Keratinocyte (primary cell): ENCODE measurements at regions not wholly inside any gene's neighbourhood (a gene's known extent, or its start where the extent isn't known, plus 50 kb on each side); places are given as distances from the start of the nearest gene placed in this dataset.

Source experiments
- DNase-seq: peaks from one replicate; pipeline ENCODE4 v3.0.0-alpha.2; 2011; ENCODE audit warnings: low read depth, missing footprints, low spot score
- FAIRE-seq: peaks from 2 replicates; lab custom pipeline; 2011; peaks lifted over from hg19 to GRCh38; lab: Jason Lieb, UNC
- H2AFZ ChIP-seq: 2 replicates; pipeline ENCODE4 v1.6.0; 2012; ENCODE audit warnings: low read length, control low read depth, inconsistent platforms; ENCODE audit not compliant: control insufficient read depth
- H3K27ac ChIP-seq: 2 replicates; pipeline ENCODE4 v1.5.1; 2011; ENCODE audit warnings: low read length; ENCODE audit not compliant: control insufficient read depth, insufficient read depth
- H3K27me3 ChIP-seq: 3 replicates; pipeline ENCODE4 v1.6.0; 2011; ENCODE audit warnings: low read length; ENCODE audit not compliant: control insufficient read depth, insufficient read depth; ENCODE audit errors: extremely low read depth
- H3K36me3 ChIP-seq, 2 experiments: 2 replicates in 1 of 2; 3 replicates in 1 of 2; pipeline ENCODE4 v1.5.1; 2011; ENCODE audit warnings: low read length in 2 of 2, mild to moderate bottlenecking in 1 of 2; ENCODE audit not compliant: control insufficient read depth in 2 of 2, insufficient read depth in 2 of 2; ENCODE audit errors: extremely low read depth in 1 of 2
- H3K4me1 ChIP-seq: 3 replicates; pipeline ENCODE4 v1.5.1; 2011; ENCODE audit warnings: low read length; ENCODE audit not compliant: control insufficient read depth, insufficient read depth; ENCODE audit errors: extremely low read depth
- H3K4me2 ChIP-seq: 3 replicates; pipeline ENCODE4 v1.6.0; 2011; ENCODE audit warnings: low read depth, low read length; ENCODE audit not compliant: control insufficient read depth, insufficient read depth; ENCODE audit errors: extremely low read depth
- H3K4me3 ChIP-seq, 3 experiments: fragments of 200-600 bp in 1 of 3; sonication (generic) in 1 of 3; 2 replicates in 2 of 3; 3 replicates in 1 of 3; pipeline ENCODE4 v1.5.1; 2011 to 2016; ENCODE audit warnings: low read length in 3 of 3, mild to moderate bottlenecking in 3 of 3, control low read depth in 2 of 3, inconsistent platforms in 1 of 3, low read depth in 1 of 3, mixed read lengths in 1 of 3, mixed run types in 1 of 3, moderate library complexity in 1 of 3; ENCODE audit not compliant: control insufficient read depth in 2 of 3, insufficient read depth in 2 of 3; ENCODE audit errors: extremely low read depth in 1 of 3
- H3K79me2 ChIP-seq: 2 replicates; pipeline ENCODE4 v1.6.0; 2012; ENCODE audit warnings: low read length; ENCODE audit not compliant: control insufficient read depth, insufficient read depth
- H3K9ac ChIP-seq: 3 replicates; pipeline ENCODE4 v1.6.0; 2011; ENCODE audit warnings: low read length; ENCODE audit not compliant: control insufficient read depth, insufficient read depth; ENCODE audit errors: extremely low read depth
- H3K9me1 ChIP-seq: 3 replicates; pipeline ENCODE4 v1.6.0; 2011; ENCODE audit warnings: low read length; ENCODE audit not compliant: control insufficient read depth, insufficient read depth; ENCODE audit errors: extremely low read depth
- H3K9me3 ChIP-seq: 2 replicates; pipeline ENCODE4 v1.5.1; 2012; ENCODE audit warnings: low read depth, low read length; ENCODE audit not compliant: control insufficient read depth
- H4K20me1 ChIP-seq: 3 replicates; pipeline ENCODE4 v1.6.0; 2011; ENCODE audit warnings: low read length; ENCODE audit not compliant: control insufficient read depth, insufficient read depth; ENCODE audit errors: extremely low read depth
- EZH2 ChIP-seq: IDR thresholded peaks from one replicate; pipeline ENCODE4 v1.6.1; 2012; ENCODE audit warnings: inconsistent platforms, mild to moderate bottlenecking, low read length, moderate library complexity
- dilution Hi-C: fragments of 300-500 bp; cut with MboI; formaldehyde crosslinking; loops from one replicate; pipeline ENCODE4 v1.7.0; 2020; ENCODE audit warnings: low sequenced_read_pairs; ENCODE audit not compliant: extremely low pct_ligation_motif_present
- TF ChIP-seq, protein P1 (sequence below), 3 experiments: IDR thresholded peaks in 1 of 3; conservative IDR thresholded peaks in 1 of 3; optimal IDR thresholded peaks in 1 of 3; 2 replicates in 2 of 3; 3 replicates in 1 of 3; pipeline versions ENCODE3 to v1.5.1; 2011; ENCODE audit warnings: low read length in 3 of 3, mild to moderate bottlenecking in 3 of 3, moderate library complexity in 2 of 3, control low read depth in 1 of 3, inconsistent platforms in 1 of 3; ENCODE audit not compliant: insufficient read depth in 2 of 3; ENCODE audit errors: extremely low read depth in 1 of 3

DNA sequence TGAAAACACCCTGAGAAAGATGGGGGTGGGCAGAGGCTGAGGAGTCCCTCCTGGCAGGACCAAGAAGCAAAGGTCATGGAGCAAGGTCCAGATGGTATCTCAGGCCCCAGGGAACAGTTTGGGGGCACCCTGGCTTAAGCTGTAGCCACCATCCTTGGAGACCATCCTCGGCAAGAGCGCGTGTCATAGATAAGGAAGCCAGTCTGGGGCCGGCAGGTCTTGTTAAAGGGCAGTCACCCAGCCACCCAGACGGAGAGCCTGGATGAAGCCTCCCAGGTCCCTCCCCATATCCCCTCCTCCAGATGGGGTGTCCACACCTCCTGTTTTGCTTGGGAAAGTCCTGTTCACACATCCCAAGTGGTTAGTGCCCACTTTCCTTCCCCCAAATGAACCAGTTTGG is 191.1 kb downstream of the KLF13 start:
- Histone ChIP-seq H3K36me3 (no peaks in the 10 kb centered on the region), H3K4me2 (no peak overlapping the region), H3K4me3 (no peak overlapping the region), H3K79me2 (no peaks in the 10 kb centered on the region), H3K27ac (no peak overlapping the region), H2AFZ (no peak overlapping the region), H3K27me3 (no peaks in the 10 kb centered on the region), H3K9me3 (no peaks in the 10 kb centered on the region), H3K4me1 (no peaks in the 10 kb centered on the region), H3K9ac (no peak overlapping the region), H3K9me1 (no peaks in the 10 kb centered on the region), H4K20me1 (no peaks in the 10 kb centered on the region)
- TF ChIP-seq, protein P1, sequence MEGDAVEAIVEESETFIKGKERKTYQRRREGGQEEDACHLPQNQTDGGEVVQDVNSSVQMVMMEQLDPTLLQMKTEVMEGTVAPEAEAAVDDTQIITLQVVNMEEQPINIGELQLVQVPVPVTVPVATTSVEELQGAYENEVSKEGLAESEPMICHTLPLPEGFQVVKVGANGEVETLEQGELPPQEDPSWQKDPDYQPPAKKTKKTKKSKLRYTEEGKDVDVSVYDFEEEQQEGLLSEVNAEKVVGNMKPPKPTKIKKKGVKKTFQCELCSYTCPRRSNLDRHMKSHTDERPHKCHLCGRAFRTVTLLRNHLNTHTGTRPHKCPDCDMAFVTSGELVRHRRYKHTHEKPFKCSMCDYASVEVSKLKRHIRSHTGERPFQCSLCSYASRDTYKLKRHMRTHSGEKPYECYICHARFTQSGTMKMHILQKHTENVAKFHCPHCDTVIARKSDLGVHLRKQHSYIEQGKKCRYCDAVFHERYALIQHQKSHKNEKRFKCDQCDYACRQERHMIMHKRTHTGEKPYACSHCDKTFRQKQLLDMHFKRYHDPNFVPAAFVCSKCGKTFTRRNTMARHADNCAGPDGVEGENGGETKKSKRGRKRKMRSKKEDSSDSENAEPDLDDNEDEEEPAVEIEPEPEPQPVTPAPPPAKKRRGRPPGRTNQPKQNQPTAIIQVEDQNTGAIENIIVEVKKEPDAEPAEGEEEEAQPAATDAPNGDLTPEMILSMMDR (optimal IDR thresholded peaks at IDR 0.05 in 1 of 3, IDR thresholded peaks at IDR 0.05 in 1 of 3, conservative IDR thresholded peaks at IDR 0.05 in 1 of 3; ENCODE audit: extremely low read depth in 1 of 3, insufficient read depth in 2 of 3, low read length in 3 of 3), result no peak
- no peak for TF ChIP-seq EZH2
- FAIRE-seq (no peak), DNase-seq (no peak)
- dilution Hi-C loops, result no loop called here

DNA sequence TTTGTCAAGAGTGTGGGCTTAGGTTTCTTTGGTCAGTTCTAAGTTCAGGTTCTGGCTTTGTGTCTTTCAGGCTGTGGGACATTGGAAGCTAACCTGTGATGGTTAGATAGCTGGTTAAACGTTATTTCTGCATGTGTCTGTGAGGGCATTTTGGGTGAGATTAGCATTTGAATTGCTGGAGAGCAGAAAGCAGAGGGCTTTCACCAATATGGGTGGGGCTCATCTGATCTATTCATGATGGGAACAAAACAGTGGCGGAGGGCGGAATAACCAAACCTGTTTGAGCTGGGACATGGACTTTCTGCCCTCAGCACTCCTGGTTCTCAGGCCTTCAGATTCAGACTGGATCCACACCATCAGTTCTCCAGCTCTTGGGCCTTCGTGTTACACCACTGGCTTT is 195.4 kb downstream of the KLF13 start:
- H3K9me1 ChIP-seq, result no peaks in the 10 kb centered on the region
- H3K4me1 ChIP-seq, result no peaks in the 10 kb centered on the region
- no peaks in the 10 kb centered on the region for H3K79me2 ChIP-seq
- no peak overlapping the region for H3K4me3 ChIP-seq
- dilution Hi-C loops, result no loop called here
- peaks cover 9% of the 10 kb centered on the region for H3K27me3 ChIP-seq
- FAIRE-seq, result no peak
- no peak overlapping the region for H3K4me2 ChIP-seq
- H3K27ac ChIP-seq, result no peak overlapping the region
- H3K9me3 ChIP-seq, result no peaks in the 10 kb centered on the region
- H3K9ac ChIP-seq, result no peak overlapping the region
- no peaks in the 10 kb centered on the region for H3K36me3 ChIP-seq
- H4K20me1 ChIP-seq, result no peaks in the 10 kb centered on the region
- TF ChIP-seq, protein P1 (optimal IDR thresholded peaks at IDR 0.05 in 1 of 3, IDR thresholded peaks at IDR 0.05 in 1 of 3, conservative IDR thresholded peaks at IDR 0.05 in 1 of 3; ENCODE audit: extremely low read depth in 1 of 3, insufficient read depth in 2 of 3, low read length in 3 of 3), result no peak
- no peak for TF ChIP-seq EZH2
- no peak for DNase-seq
- H2AFZ ChIP-seq, result no peak overlapping the region
